H1 (cell line): ENCODE measurements at regions not wholly inside any gene's neighbourhood (a gene's known extent, or its start where the extent isn't known, plus 50 kb on each side); places are given as distances from the start of the nearest gene placed in this dataset.

Experiments used
- CTCF ChIA-PET: fragments of 300-600 bp; sonication (Branson Sonifier 250); formaldehyde crosslinking; loops from one replicate; lab custom pipeline; 2021; ENCODE audit not compliant: partially characterized antibody; lab: Charles Lee
- POLR2A ChIA-PET: fragments of 300-600 bp; sonication (Branson Sonifier 250); formaldehyde crosslinking; loops from one replicate; lab custom pipeline; 2021; ENCODE audit warnings: inconsistent platforms; ENCODE audit not compliant: partially characterized antibody; lab: Charles Lee
- DNase-seq, 2 experiments: peaks; one replicate each; pipeline versions ENCODE4 v3.0.0 to v3.0.0-alpha.2; 2010 to 2022; ENCODE audit warnings: low spot score in 2 of 2, low read depth in 1 of 2, mixed read lengths in 1 of 2
- FAIRE-seq: peaks from 2 replicates; lab custom pipeline; 2011; peaks lifted over from hg19 to GRCh38; lab: Jason Lieb, UNC
- H2AFZ ChIP-seq: 2 replicates; pipeline ENCODE4 v1.8.1; 2012; ENCODE audit warnings: low read length, inconsistent platforms
- H2AK5ac ChIP-seq: 2 replicates; pipeline ENCODE4 v1.6.1; 2013; ENCODE audit warnings: low read depth, low read length
- H2BK120ac ChIP-seq: replicated peaks from 2 replicates; pipeline ENCODE3; 2013; ENCODE audit warnings: low read depth, low read length, inconsistent platforms
- H2BK12ac ChIP-seq: 2 replicates; pipeline ENCODE4 v1.6.1; 2013; ENCODE audit warnings: low read depth, low read length
- H2BK15ac ChIP-seq: 2 replicates; pipeline ENCODE4 v1.6.1; 2013; ENCODE audit warnings: low read length
- H2BK20ac ChIP-seq: 2 replicates; pipeline ENCODE4 v1.6.1; 2013; ENCODE audit warnings: low read length
- H2BK5ac ChIP-seq: 2 replicates; pipeline ENCODE4 v1.6.1; 2013; ENCODE audit warnings: low read depth, low read length
- H3K14ac ChIP-seq: 2 replicates; pipeline ENCODE4 v1.6.1; 2013; ENCODE audit warnings: inconsistent platforms; ENCODE audit not compliant: insufficient read length
- H3K18ac ChIP-seq: 2 replicates; pipeline ENCODE4 v1.6.1; 2013; ENCODE audit warnings: low read length; ENCODE audit errors: extremely low read depth
- H3K23ac ChIP-seq: 2 replicates; pipeline ENCODE4 v1.6.1; 2013; ENCODE audit warnings: inconsistent platforms; ENCODE audit not compliant: insufficient read length
- H3K23me2 ChIP-seq: 2 replicates; pipeline ENCODE4 v1.6.1; 2013; ENCODE audit warnings: low read depth, low read length
- H3K27ac ChIP-seq: 2 replicates; pipeline ENCODE4 v1.6.1; 2011; ENCODE audit warnings: low read depth, low read length, inconsistent platforms
- H3K27me3 ChIP-seq, 4 experiments: replicated peaks in 1 of 4; 1 replicate in 1 of 4; 2 replicates in 3 of 4; pipeline versions ENCODE4 v1.6.1 to v1.8.1; 2011 to 2013; ENCODE audit warnings: low read length in 3 of 4, mild to moderate bottlenecking in 3 of 4, inconsistent platforms in 2 of 4, mixed read lengths in 2 of 4, moderate library complexity in 1 of 4; ENCODE audit not compliant: control insufficient read depth in 3 of 4, insufficient read depth in 3 of 4; ENCODE audit errors: extremely low read depth in 1 of 4
- H3K36me3 ChIP-seq, 4 experiments: 2 replicates each; pipeline versions ENCODE4 v1.6.1 to v1.8.1; 2011 to 2013; ENCODE audit warnings: mild to moderate bottlenecking in 4 of 4, low read length in 3 of 4, moderate library complexity in 2 of 4, control low read depth in 1 of 4, inconsistent platforms in 1 of 4; ENCODE audit not compliant: insufficient read depth in 4 of 4, control insufficient read depth in 2 of 4
- H3K4ac ChIP-seq: replicated peaks from 2 replicates; pipeline ENCODE3; 2013; ENCODE audit warnings: low read length, low read depth, mixed read lengths, inconsistent platforms; ENCODE audit not compliant: insufficient read length
- H3K4me1 ChIP-seq, 4 experiments: replicated peaks in 1 of 4; 1 replicate in 1 of 4; 2 replicates in 3 of 4; pipeline versions ENCODE4 v1.6.1 to v1.8.1; 2011 to 2013; ENCODE audit warnings: low read length in 3 of 4, inconsistent platforms in 2 of 4, mixed read lengths in 1 of 4; ENCODE audit not compliant: insufficient read depth in 4 of 4, control insufficient read depth in 3 of 4
- H3K4me2 ChIP-seq, 2 experiments: 2 replicates each; pipeline versions ENCODE4 v1.6.1 to v1.8.1; 2011 to 2013; ENCODE audit warnings: low read depth in 2 of 2, low read length in 2 of 2, control low read depth in 1 of 2, inconsistent platforms in 1 of 2, mild to moderate bottlenecking in 1 of 2; ENCODE audit not compliant: insufficient read depth in 1 of 2
- H3K4me3 ChIP-seq, 4 experiments: fragments of 200-600, 300-600 bp in 1 of 4; sonication (generic), shearing (Covaris generic), sonication (Bioruptor Twin) in 1 of 4; 2 replicates each; pipeline versions ENCODE4 v1.5.1 to v1.8.1; 2011 to 2016; ENCODE audit warnings: low read length in 4 of 4, low read depth in 3 of 4, control low read depth in 2 of 4, inconsistent platforms in 2 of 4, mild to moderate bottlenecking in 2 of 4, mixed read lengths in 1 of 4, moderate library complexity in 1 of 4; ENCODE audit not compliant: insufficient read depth in 2 of 4; ENCODE audit errors: extremely low read depth in 1 of 4
- H3K56ac ChIP-seq: replicated peaks from 2 replicates; pipeline ENCODE3; 2013; ENCODE audit warnings: low read depth, mild to moderate bottlenecking, mixed read lengths, low read length, inconsistent platforms; ENCODE audit not compliant: insufficient read length
- H3K79me1 ChIP-seq: 2 replicates; pipeline ENCODE4 v1.6.1; 2013; ENCODE audit warnings: low read depth, low read length, control low read depth
- H3K79me2 ChIP-seq, 2 experiments: 2 replicates each; pipeline versions ENCODE4 v1.6.1 to v1.8.1; 2012 to 2013; ENCODE audit warnings: low read length in 2 of 2, mild to moderate bottlenecking in 2 of 2, inconsistent platforms in 1 of 2; ENCODE audit not compliant: insufficient read depth in 2 of 2, control insufficient read depth in 1 of 2
- H3K9ac ChIP-seq, 4 experiments: replicated peaks in 1 of 4; 1 replicate in 1 of 4; 2 replicates in 3 of 4; pipeline versions ENCODE4 v1.6.1 to v1.8.1; 2011 to 2013; ENCODE audit warnings: low read depth in 3 of 4, low read length in 3 of 4, control low read depth in 2 of 4, mild to moderate bottlenecking in 2 of 4, moderate library complexity in 2 of 4, inconsistent platforms in 1 of 4; ENCODE audit errors: extremely low read depth in 1 of 4
- H3K9me3 ChIP-seq, 2 experiments: 2 replicates each; pipeline versions ENCODE4 v1.6.1 to v1.8.1; 2012 to 2013; ENCODE audit warnings: mild to moderate bottlenecking in 2 of 2, moderate library complexity in 2 of 2, control low read depth in 1 of 2, inconsistent platforms in 1 of 2, low read depth in 1 of 2, low read length in 1 of 2, mixed read lengths in 1 of 2; ENCODE audit not compliant: insufficient read depth in 2 of 2
- H4K20me1 ChIP-seq, 2 experiments: replicated peaks in 1 of 2; 2 replicates each; pipeline versions ENCODE3 to v1.8.1; 2011 to 2013; ENCODE audit warnings: inconsistent platforms in 2 of 2, low read length in 2 of 2, mild to moderate bottlenecking in 1 of 2; ENCODE audit not compliant: insufficient read depth in 2 of 2, control insufficient read depth in 1 of 2
- H4K5ac ChIP-seq: 2 replicates; pipeline ENCODE4 v1.6.1; 2013; ENCODE audit warnings: low read length, low read depth, mixed read lengths, inconsistent platforms; ENCODE audit not compliant: insufficient read length
- H4K8ac ChIP-seq: 2 replicates; pipeline ENCODE4 v1.8.0; 2013; ENCODE audit warnings: mild to moderate bottlenecking, moderate library complexity, low read length, inconsistent platforms; ENCODE audit not compliant: insufficient read depth; ENCODE audit errors: extremely low read depth
- H4K91ac ChIP-seq: replicated peaks from 2 replicates; pipeline ENCODE3; 2013; ENCODE audit warnings: low read length, mixed read lengths, inconsistent platforms; ENCODE audit not compliant: insufficient read length
- ASH2L ChIP-seq: fragments of 200-600, 300-600 bp; sonication (generic); IDR thresholded peaks from one replicate; pipeline ENCODE4 v1.7.1; 2017; ENCODE audit warnings: low read length
- GABPA ChIP-seq: IDR thresholded peaks from 2 replicates; pipeline ENCODE4 v1.6.1; 2011; ENCODE audit warnings: mild to moderate bottlenecking, low read length, moderate library complexity, borderline replicate concordance; ENCODE audit not compliant: insufficient read depth
- HDAC2 ChIP-seq, 2 experiments: fragments of 300-600 bp in 1 of 2; sonication (generic) in 1 of 2; IDR thresholded peaks; 2 replicates each; pipeline ENCODE4 v1.6.1; 2011 to 2012; ENCODE audit warnings: low read depth in 2 of 2, low read length in 2 of 2, mild to moderate bottlenecking in 2 of 2, moderate library complexity in 2 of 2, borderline replicate concordance in 1 of 2, inconsistent platforms in 1 of 2
- KDM1A ChIP-seq: fragments of 200-600, 300-600 bp; sonication (generic); IDR thresholded peaks from 2 replicates; pipeline ENCODE4 v1.7.1; 2016; ENCODE audit warnings: mild to moderate bottlenecking, low read length, borderline replicate concordance
- MAFK ChIP-seq: IDR thresholded peaks from 2 replicates; pipeline ENCODE4 v1.6.1; 2012; ENCODE audit warnings: low read depth, mild to moderate bottlenecking, improper control_type of control experiment, low read length
- MAX ChIP-seq: IDR thresholded peaks from 2 replicates; pipeline ENCODE4 v1.6.1; 2012; ENCODE audit warnings: inconsistent platforms
- NANOG ChIP-seq: IDR thresholded peaks from 2 replicates; pipeline ENCODE4 v1.6.1; 2011; ENCODE audit warnings: low read length, low read depth, mild to moderate bottlenecking, inconsistent platforms; ENCODE audit not compliant: insufficient read depth, poor library complexity, severe bottlenecking
- RFX5 ChIP-seq: IDR thresholded peaks from 2 replicates; pipeline ENCODE4 v1.6.1; 2011; ENCODE audit warnings: low read depth, low read length, improper control_type of control experiment, borderline replicate concordance
- SIX5 ChIP-seq: IDR thresholded peaks from 2 replicates; pipeline ENCODE4 v1.6.1; 2011; ENCODE audit warnings: mild to moderate bottlenecking, low read depth, low read length
- SP4 ChIP-seq: IDR thresholded peaks from 2 replicates; pipeline ENCODE4 v1.6.1; 2012; ENCODE audit warnings: low read length, inconsistent platforms
- SRF ChIP-seq: IDR thresholded peaks from 2 replicates; pipeline ENCODE4 v1.6.1; 2011; ENCODE audit warnings: mild to moderate bottlenecking, low read depth, low read length, moderate library complexity
- SUZ12 ChIP-seq: fragments of 200-600 bp; sonication (generic); IDR thresholded peaks from 2 replicates; pipeline ENCODE4 v1.6.1; 2012; ENCODE audit warnings: mild to moderate bottlenecking, inconsistent platforms, low read length, moderate library complexity, mixed read lengths
- TAF1 ChIP-seq: IDR thresholded peaks from 2 replicates; pipeline ENCODE4 v1.6.1; 2011; ENCODE audit warnings: mild to moderate bottlenecking, low read depth, low read length
- TCF12 ChIP-seq: IDR thresholded peaks from 2 replicates; pipeline ENCODE4 v1.6.1; 2011; ENCODE audit warnings: low read depth, mild to moderate bottlenecking, low read length
- TEAD4 ChIP-seq: IDR thresholded peaks from 2 replicates; pipeline ENCODE4 v1.6.1; 2012; ENCODE audit warnings: low read depth, low read length, inconsistent platforms, mixed read lengths
- WGBS, 2 experiments: shearing (Covaris generic) in 1 of 2; methylation state at CpG; one replicate each; pipeline versions ENCODE4 v1.1.6 to v1.1.7; 2013 to 2015; ENCODE audit warnings: low lambda C conversion rate in 2 of 2, mixed read lengths in 2 of 2, inconsistent platforms in 1 of 2, low coverage in 1 of 2, missing lambda C conversion rate in 1 of 2; ENCODE audit not compliant: insufficient replicate concordance in 2 of 2, insufficient coverage in 1 of 2, insufficient read length in 1 of 2; ENCODE audit errors: extremely low coverage in 1 of 2, missing lambda C conversion rate in 1 of 2; 5-methylcytosine and 5-hydroxymethylcytosine counted together

DNA sequence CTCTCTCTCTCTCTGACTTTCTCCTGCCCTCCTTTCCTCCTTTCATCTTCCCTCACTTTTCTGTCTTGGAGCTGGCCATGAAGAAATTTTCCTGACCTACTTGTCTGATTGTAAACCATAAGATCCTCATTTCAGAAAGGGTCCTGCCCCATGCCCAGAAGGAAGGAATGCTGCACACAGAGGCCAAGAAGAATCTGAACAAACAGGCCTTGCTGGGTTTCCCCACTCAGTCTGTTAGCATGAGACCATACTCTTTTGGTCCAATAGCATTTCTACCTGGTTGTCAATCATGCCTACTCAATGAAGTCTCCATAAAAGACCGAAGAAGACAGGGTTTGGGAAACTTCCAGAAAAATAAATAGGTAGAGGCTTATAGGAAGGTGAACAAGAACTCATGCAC lies 128.7 kb downstream of the MAB21L3 start:
- CTCF ChIA-PET, result interaction anchor here (0.6 to 1.6 kb wide), 2 partner anchors 74 to 246 kb away, joined by 3 to 4 read pairs; no protein-coding TSS in a partner anchor
- no peaks in the 10 kb centered on the region for H3K79me2 ChIP-seq

More for the DNA sequence above, 128.7 kb downstream of the MAB21L3 start:
- no peak overlapping the region for H4K5ac ChIP-seq
- TF ChIP-seq GABPA (no peak), SP4 (no peak), TEAD4 (no peak), TAF1 (no peak), SUZ12 (no peak), MAFK (no peak), RFX5 (no peak), MAX (no peak), SRF (no peak), KDM1A (no peak), TCF12 (no peak), HDAC2 (IDR thresholded peaks at IDR 0.05; ENCODE audit: borderline replicate concordance in 1 of 2, low read depth in 2 of 2, low read length in 2 of 2) (no peak), ASH2L (no peak), SIX5 (no peak), NANOG (no peak)
- TF ChIP-seq, all 59 proteins: peak for 0
- H2BK12ac ChIP-seq, result no peak overlapping the region
- H3K56ac ChIP-seq, result no peak overlapping the region
- H3K18ac ChIP-seq, result no peak overlapping the region
- H3K79me1 ChIP-seq, result no peaks in the 10 kb centered on the region
- FAIRE-seq (no peak), DNase-seq (no peak)
- 90% methylated on average over 1 of the region's 1 CpG; no CpG with 5 or more reads in 1 of the 2 experiments for WGBS, 2 experiments
- H3K9ac ChIP-seq, result no peak overlapping the region
- H2AFZ ChIP-seq, result no peak overlapping the region
- no peak overlapping the region for H3K23ac ChIP-seq
- H3K36me3 ChIP-seq, result no peaks in the 10 kb centered on the region
- no peak overlapping the region for H2BK5ac ChIP-seq
- H3K27ac ChIP-seq, result no peak overlapping the region
- H3K14ac ChIP-seq, result no peak overlapping the region
- no peak overlapping the region for H4K8ac ChIP-seq
- H3K4me3 ChIP-seq, result no peak overlapping the region
- no peaks in the 10 kb centered on the region for H4K20me1 ChIP-seq
- POLR2A ChIA-PET, result no interaction called here
- no peak overlapping the region for H2AK5ac ChIP-seq
- H2BK20ac ChIP-seq, result no peak overlapping the region
- no peak overlapping the region for H3K4me2 ChIP-seq
- no peaks in the 10 kb centered on the region; a peak in 2 of 7 replicates for H3K4me1 ChIP-seq
- no peaks in the 10 kb centered on the region for H3K27me3 ChIP-seq
- no peaks in the 10 kb centered on the region for H3K9me3 ChIP-seq
- no peaks in the 10 kb centered on the region for H3K23me2 ChIP-seq
- no peak overlapping the region for H2BK120ac ChIP-seq
- H2BK15ac ChIP-seq, result no peak overlapping the region
- H3K4ac ChIP-seq, result no peak overlapping the region
- no peak overlapping the region for H4K91ac ChIP-seq
